ENCODE measurements at regions not wholly inside any gene's neighbourhood (a gene's known extent, or its start where the extent isn't known, plus 50 kb on each side); places are given as distances from the start of the nearest gene placed in this dataset.

DNA sequence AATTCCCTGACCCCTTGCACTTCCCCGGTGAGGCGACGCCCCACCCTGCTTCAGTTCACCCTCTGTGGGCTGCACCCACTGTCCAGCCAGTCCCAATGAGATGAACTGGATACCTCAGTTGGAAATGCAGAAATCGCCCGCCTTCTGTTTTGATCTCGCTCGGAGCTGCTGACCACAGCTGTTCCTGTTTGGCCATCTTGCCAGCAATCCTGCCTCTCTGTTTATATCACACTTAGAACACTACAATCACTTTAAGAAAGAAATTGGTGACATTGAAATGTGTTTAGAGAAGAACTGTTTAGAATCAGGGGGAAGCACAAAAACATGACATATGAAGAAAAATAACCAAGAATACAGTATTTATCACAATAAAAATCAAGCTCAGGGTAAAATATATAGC lies 127.5 kb upstream of the SUCLG2 start:
- whole genome bisulfite sequencing, 2 experiments: 94 to 97% methylated on average over 7 of the region's 7 CpGs
- H3K4me3 ChIP-seq (ENCODE audit: insufficient read depth, low read depth, low read length): no peak overlapping the region
- no peaks in the 10 kb centered on the region for H3K27me3 ChIP-seq (ENCODE audit: control insufficient read depth, insufficient read depth, low read length, poor library complexity, severe bottlenecking)
- H3K9me3 ChIP-seq (ENCODE audit: control insufficient read depth, low read length): peaks cover 2% of the 10 kb centered on the region
- no peak overlapping the region for H3K27ac ChIP-seq (ENCODE audit: insufficient read depth, low read depth, low read length, poor library complexity, severe bottlenecking)
- H3K36me3 ChIP-seq (ENCODE audit: control insufficient read depth, insufficient read depth, low read length): no peaks in the 10 kb centered on the region
- no peaks in the 10 kb centered on the region for H3K4me1 ChIP-seq (ENCODE audit: control insufficient read depth, insufficient read depth, low read length)

DNA sequence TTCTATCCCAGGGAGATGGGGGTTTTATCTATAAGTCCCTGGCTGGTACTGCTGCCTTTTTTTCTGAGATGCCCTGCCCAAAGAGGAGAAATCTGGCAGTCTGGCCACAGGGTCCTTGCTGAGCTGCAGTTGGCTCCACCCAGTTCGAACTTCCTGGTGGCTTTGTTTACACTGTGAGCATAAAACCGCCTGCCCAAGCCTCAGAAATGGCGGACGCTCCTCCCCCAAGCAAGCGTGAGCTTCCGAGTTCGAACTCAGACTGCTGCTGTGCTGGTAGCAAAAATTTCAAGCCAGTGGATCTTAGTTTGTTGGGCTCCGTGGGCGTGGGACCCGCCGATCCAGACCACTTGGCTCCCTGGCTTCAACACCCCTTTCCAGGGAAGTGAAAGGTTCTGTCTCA lies 126.8 kb upstream of the SUCLG2 start:
- no peaks in the 10 kb centered on the region for H3K36me3 ChIP-seq (ENCODE audit: control insufficient read depth, insufficient read depth, low read length)
- WGBS, 2 experiments: 93% methylated on average over 11 of the region's 11 CpGs
- no peaks in the 10 kb centered on the region for H3K4me1 ChIP-seq (ENCODE audit: control insufficient read depth, insufficient read depth, low read length)
- peaks cover 2% of the 10 kb centered on the region for H3K9me3 ChIP-seq (ENCODE audit: control insufficient read depth, low read length)
- no peaks in the 10 kb centered on the region for H3K27me3 ChIP-seq (ENCODE audit: control insufficient read depth, insufficient read depth, low read length, poor library complexity, severe bottlenecking)
- no peak overlapping the region for H3K4me3 ChIP-seq (ENCODE audit: insufficient read depth, low read depth, low read length)
- H3K27ac ChIP-seq (ENCODE audit: insufficient read depth, low read depth, low read length, poor library complexity, severe bottlenecking): no peak overlapping the region

DNA sequence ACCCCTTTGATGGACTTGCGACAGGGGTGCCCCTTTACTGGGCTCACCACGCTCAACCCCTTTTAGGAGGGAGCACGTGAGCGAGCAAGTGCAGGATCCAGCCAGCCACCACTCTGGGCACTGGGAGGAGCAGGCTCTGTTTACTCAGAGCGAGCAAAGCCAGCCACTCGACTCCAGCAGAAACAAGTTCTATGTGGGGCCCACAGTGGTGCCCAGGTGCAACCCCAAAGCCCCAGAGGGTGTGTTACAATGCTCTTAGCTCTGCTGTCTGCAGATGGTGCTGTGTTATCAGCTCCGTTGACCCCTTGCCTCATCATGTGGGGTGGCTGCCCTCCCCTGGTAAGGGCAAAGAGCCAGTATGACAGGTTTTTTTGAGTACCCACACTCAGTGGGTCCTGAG lies 120.3 kb upstream of the SUCLG2 start:
- Histone ChIP-seq H3K9me3 (ENCODE audit: control insufficient read depth, low read length) (peaks cover 2% of the 10 kb centered on the region), H3K4me3 (ENCODE audit: insufficient read depth, low read depth, low read length) (no peak overlapping the region), H3K36me3 (ENCODE audit: control insufficient read depth, insufficient read depth, low read length) (no peaks in the 10 kb centered on the region), H3K4me1 (ENCODE audit: control insufficient read depth, insufficient read depth, low read length) (no peaks in the 10 kb centered on the region), H3K27ac (ENCODE audit: insufficient read depth, low read depth, low read length, poor library complexity, severe bottlenecking) (no peak overlapping the region), H3K27me3 (ENCODE audit: control insufficient read depth, insufficient read depth, low read length, poor library complexity, severe bottlenecking) (no peaks in the 10 kb centered on the region)
- WGBS, 2 experiments: 91 to 92% methylated on average over 7 of the region's 7 CpGs

DNA sequence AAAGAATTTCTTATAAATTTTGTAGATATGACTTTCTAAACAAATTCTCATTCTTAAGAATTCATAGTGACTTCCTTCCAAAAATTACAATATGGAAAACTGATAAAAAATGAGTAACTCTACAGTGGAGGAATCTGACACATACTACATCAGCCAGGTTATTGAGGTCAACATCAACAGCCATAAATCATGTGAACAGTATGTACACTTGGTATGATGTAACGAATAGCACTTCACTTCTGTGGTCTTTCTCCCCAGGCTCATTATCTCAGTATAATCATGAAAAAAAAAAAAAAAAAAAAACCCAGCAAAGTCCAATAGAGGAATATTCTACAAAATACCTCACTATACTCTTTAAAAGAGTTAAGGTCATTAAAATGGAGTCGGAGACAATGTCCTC lies 111.2 kb upstream of the SUCLG2 start:
- Histone ChIP-seq H3K36me3 (ENCODE audit: control insufficient read depth, insufficient read depth, low read length) (no peaks in the 10 kb centered on the region), H3K27ac (ENCODE audit: insufficient read depth, low read depth, low read length, poor library complexity, severe bottlenecking) (no peak overlapping the region), H3K9me3 (ENCODE audit: control insufficient read depth, low read length) (no peaks in the 10 kb centered on the region), H3K27me3 (ENCODE audit: control insufficient read depth, insufficient read depth, low read length, poor library complexity, severe bottlenecking) (no peaks in the 10 kb centered on the region), H3K4me1 (ENCODE audit: control insufficient read depth, insufficient read depth, low read length) (no peaks in the 10 kb centered on the region), H3K4me3 (ENCODE audit: insufficient read depth, low read depth, low read length) (no peak overlapping the region)
- 94 to 100% methylated on average over 1 of the region's 2 CpGs for WGBS, 2 experiments

DNA sequence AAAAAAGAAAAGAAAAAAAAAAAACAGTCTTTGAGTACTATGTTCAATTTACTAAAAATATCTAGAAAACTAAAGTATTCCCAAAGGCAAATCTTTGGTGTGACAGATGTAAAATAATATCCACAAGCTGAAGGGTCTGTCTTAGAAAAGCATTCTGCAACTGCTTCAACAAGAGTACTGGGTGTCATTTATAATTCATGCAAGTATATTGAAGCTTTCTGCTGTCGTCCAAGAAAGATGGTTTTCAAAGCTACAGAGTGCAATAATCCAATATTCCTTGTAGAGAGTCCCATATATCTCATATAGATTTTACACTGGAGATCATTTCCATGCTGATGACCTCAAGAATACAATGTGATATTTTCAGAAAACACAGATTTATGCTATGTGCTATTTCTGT lies 90.9 kb upstream of the SUCLG2 start:
- WGBS, 2 experiments: 89% methylated on average over 1 of the region's 1 CpG; no CpG with 5 or more reads in 1 of the 2 experiments
- Histone ChIP-seq H3K27me3 (ENCODE audit: control insufficient read depth, insufficient read depth, low read length, poor library complexity, severe bottlenecking) (no peaks in the 10 kb centered on the region), H3K27ac (ENCODE audit: insufficient read depth, low read depth, low read length, poor library complexity, severe bottlenecking) (no peak overlapping the region)

DNA sequence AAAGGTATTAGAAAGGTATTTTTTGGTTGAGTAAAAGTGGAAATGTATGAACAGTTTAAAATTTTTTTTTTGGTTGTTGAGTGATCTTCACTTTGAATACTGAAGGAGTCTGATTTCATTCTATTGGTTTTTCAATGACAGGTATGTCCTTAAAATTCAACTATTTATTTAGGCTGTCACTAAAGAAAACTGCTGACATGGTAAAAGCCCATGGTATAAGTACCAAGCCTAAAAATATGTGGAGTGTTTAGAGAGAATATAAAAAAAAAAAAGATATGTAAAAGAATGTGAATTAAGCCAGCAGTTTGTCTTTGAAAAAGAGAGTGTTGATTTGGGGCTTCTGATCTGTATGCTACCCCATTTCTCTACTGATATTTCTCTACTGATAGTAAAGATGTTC lies 90.3 kb upstream of the SUCLG2 start:
- no peak overlapping the region for H3K27ac ChIP-seq (ENCODE audit: insufficient read depth, low read depth, low read length, poor library complexity, severe bottlenecking)
- no peaks in the 10 kb centered on the region for H3K27me3 ChIP-seq (ENCODE audit: control insufficient read depth, insufficient read depth, low read length, poor library complexity, severe bottlenecking)
- H3K9me3 ChIP-seq (ENCODE audit: control insufficient read depth, low read length): no peaks in the 10 kb centered on the region
- no peak overlapping the region for H3K4me3 ChIP-seq (ENCODE audit: insufficient read depth, low read depth, low read length)
- H3K4me1 ChIP-seq (ENCODE audit: control insufficient read depth, insufficient read depth, low read length): no peaks in the 10 kb centered on the region
- no peaks in the 10 kb centered on the region for H3K36me3 ChIP-seq (ENCODE audit: control insufficient read depth, insufficient read depth, low read length)

More for the DNA sequence above, 90.9 kb upstream of the SUCLG2 start:
- Histone ChIP-seq H3K9me3 (ENCODE audit: control insufficient read depth, low read length) (no peaks in the 10 kb centered on the region), H3K36me3 (ENCODE audit: control insufficient read depth, insufficient read depth, low read length) (no peaks in the 10 kb centered on the region), H3K4me3 (ENCODE audit: insufficient read depth, low read depth, low read length) (no peak overlapping the region), H3K4me1 (ENCODE audit: control insufficient read depth, insufficient read depth, low read length) (no peaks in the 10 kb centered on the region)

DNA sequence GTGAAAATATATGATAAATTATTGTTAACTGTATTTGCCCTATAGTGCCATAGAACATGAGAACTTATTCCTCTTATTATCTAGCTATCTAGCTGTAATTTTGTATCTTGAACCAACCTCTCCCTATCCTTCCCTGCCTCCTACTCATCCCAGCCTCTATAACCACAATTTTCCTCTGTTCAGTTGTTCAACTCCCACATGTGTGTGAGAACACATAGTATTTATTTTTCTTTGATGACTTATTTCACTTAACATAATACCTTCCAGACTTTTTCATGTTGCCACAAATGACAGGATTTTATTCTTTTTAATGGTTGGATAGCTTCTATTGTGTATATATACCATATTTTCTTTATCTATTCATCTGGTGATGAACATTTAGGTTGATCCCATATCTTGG lies 85.4 kb upstream of the SUCLG2 start:
- no peaks in the 10 kb centered on the region for H3K9me3 ChIP-seq (ENCODE audit: control insufficient read depth, low read length)
- no peaks in the 10 kb centered on the region for H3K27me3 ChIP-seq (ENCODE audit: control insufficient read depth, insufficient read depth, low read length, poor library complexity, severe bottlenecking)
- H3K27ac ChIP-seq (ENCODE audit: insufficient read depth, low read depth, low read length, poor library complexity, severe bottlenecking): no peak overlapping the region
- H3K36me3 ChIP-seq (ENCODE audit: control insufficient read depth, insufficient read depth, low read length): no peaks in the 10 kb centered on the region
- H3K4me3 ChIP-seq (ENCODE audit: insufficient read depth, low read depth, low read length): no peak overlapping the region
- no peaks in the 10 kb centered on the region for H3K4me1 ChIP-seq (ENCODE audit: control insufficient read depth, insufficient read depth, low read length)

DNA sequence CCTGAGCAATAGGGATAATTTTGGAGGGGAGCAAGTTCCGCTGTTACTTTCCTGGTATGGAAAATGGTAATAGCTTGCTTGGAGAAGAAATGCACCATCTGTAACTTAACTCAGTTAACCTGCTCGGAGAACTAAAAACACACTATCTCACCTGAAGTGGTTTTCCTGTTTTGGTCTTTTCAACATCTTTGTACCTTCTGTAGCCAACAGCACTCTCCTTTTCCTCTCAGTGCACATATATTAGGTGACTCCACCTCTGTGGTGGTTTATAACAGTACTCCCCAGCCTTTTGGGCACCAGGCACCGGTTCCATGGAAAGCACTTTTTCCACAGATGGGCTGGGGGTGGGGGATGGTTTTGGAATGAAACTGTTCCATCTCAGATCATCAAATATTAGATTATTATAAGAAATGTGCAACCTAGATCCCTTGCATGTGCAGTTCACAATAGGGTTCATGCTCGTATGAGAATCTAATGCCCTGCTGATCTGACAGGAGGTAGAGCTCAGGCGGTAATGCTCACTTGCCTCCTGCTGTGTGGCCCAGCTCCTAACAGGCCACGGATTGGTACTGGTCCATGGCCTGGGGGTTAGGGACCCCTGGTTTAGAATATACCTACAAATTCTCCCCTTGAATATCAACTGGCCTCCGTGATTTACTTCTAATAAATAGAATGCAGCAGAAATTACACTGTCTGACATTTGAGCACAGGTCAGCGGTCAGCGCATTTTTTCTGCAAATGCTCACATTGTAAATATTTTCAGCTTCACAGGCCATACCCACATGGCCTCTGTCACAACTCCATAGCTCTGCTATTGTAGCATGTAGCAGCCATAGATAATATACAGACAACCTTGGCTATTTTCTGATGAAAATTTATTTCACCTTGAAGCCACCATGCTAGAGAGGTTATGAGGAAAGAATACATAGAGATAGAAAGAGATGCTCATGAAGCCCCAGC lies 83.8 kb upstream of the SUCLG2 start:
- Histone ChIP-seq H3K9me3 (ENCODE audit: control insufficient read depth, low read length) (no peaks in the 10 kb centered on the region), H3K4me3 (ENCODE audit: insufficient read depth, low read depth, low read length) (no peak overlapping the region), H3K36me3 (ENCODE audit: control insufficient read depth, insufficient read depth, low read length) (no peaks in the 10 kb centered on the region), H3K4me1 (ENCODE audit: control insufficient read depth, insufficient read depth, low read length) (no peaks in the 10 kb centered on the region), H3K27me3 (ENCODE audit: control insufficient read depth, insufficient read depth, low read length, poor library complexity, severe bottlenecking) (no peaks in the 10 kb centered on the region), H3K27ac (ENCODE audit: insufficient read depth, low read depth, low read length, poor library complexity, severe bottlenecking) (no peak overlapping the region)
- 91 to 92% methylated on average over 8 of the region's 9 CpGs for WGBS, 2 experiments

DNA sequence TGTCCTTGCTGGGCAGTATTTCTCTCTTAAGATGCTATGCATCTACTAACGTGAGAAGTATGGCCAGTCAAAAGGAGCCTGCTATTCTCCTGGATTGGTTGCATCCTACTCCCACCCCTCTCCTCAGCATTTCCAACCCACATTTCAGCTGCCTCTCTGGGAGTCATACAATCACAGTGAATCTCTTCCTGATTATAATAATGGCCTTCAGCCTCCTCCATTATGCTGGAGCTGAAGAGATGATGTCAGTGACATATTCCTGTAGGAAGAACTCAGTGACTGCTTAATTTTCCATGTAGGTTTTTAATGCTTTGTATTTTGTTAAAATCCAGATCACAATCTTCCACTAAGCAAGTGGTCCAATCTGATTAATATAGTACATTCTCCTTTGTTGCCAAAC lies 82.7 kb upstream of the SUCLG2 start:
- WGBS, 2 experiments: 98 to 100% methylated on average over 1 of the region's 1 CpG
- H3K4me1 ChIP-seq (ENCODE audit: control insufficient read depth, insufficient read depth, low read length): no peaks in the 10 kb centered on the region
- no peaks in the 10 kb centered on the region for H3K36me3 ChIP-seq (ENCODE audit: control insufficient read depth, insufficient read depth, low read length)
- H3K27ac ChIP-seq (ENCODE audit: insufficient read depth, low read depth, low read length, poor library complexity, severe bottlenecking): no peak overlapping the region
- no peak overlapping the region for H3K4me3 ChIP-seq (ENCODE audit: insufficient read depth, low read depth, low read length)
- H3K9me3 ChIP-seq (ENCODE audit: control insufficient read depth, low read length): no peaks in the 10 kb centered on the region
- H3K27me3 ChIP-seq (ENCODE audit: control insufficient read depth, insufficient read depth, low read length, poor library complexity, severe bottlenecking): no peaks in the 10 kb centered on the region

DNA sequence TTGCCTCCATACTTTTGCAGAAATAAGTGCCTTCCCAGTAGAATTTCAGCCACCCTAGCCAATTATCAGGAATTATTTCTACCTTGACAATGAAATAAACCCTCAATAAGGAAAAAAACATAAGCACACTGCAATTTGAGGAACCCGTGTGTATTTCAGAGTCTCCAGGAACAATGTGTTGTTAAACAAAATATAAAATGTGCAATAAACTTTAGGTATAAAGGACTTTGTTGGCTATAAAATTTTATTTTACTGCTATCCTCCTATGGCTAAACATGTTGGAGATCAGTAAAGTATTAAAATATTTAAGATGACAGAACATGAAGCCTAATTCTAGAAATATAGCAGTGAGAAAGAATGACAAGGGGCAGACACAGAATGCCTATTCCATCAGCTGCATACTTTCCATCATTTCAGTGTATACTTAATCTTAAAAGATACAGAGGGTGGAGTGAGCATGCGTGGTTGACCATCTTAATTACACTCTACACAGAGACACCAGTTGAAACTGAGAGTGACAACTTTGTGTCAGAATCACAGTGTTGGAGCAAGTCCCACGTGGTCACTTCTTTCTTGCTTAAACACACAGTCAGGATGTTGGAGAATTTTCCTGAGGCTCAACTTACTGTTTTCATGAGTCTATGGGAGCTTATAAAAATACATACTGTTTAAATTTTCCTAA lies 79.0 kb upstream of the SUCLG2 start:
- Histone ChIP-seq H3K27ac (ENCODE audit: insufficient read depth, low read depth, low read length, poor library complexity, severe bottlenecking) (no peak overlapping the region), H3K4me1 (ENCODE audit: control insufficient read depth, insufficient read depth, low read length) (no peaks in the 10 kb centered on the region), H3K36me3 (ENCODE audit: control insufficient read depth, insufficient read depth, low read length) (no peaks in the 10 kb centered on the region), H3K27me3 (ENCODE audit: control insufficient read depth, insufficient read depth, low read length, poor library complexity, severe bottlenecking) (no peaks in the 10 kb centered on the region), H3K9me3 (ENCODE audit: control insufficient read depth, low read length) (no peaks in the 10 kb centered on the region), H3K4me3 (ENCODE audit: insufficient read depth, low read depth, low read length) (no peak overlapping the region)
- 85 to 91% methylated on average over 2 to 3 of the region's 3 CpGs for WGBS, 2 experiments

Data from ectodermal cell (in vitro differentiated cells).